ENCODE measurements at regions not wholly inside any gene's neighbourhood (a gene's known extent, or its start where the extent isn't known, plus 50 kb on each side); places are given as distances from the start of the nearest gene placed in this dataset.

- no peak for DNase-seq (ENCODE audit: low spot score)
- H3K27me3 ChIP-seq (replicated peaks; ENCODE audit: insufficient read depth, low read depth, low read length, poor library complexity) = no peaks in the 10 kb centered on the region
- H3K4me1 ChIP-seq (ENCODE audit: insufficient read depth, low read length, poor library complexity, severe bottlenecking) = peaks cover 11% of the 10 kb centered on the region
- H3K9me3 ChIP-seq (ENCODE audit: low read depth, low read length, poor library complexity, severe bottlenecking) = no peaks in the 10 kb centered on the region
- H3K36me3 ChIP-seq (ENCODE audit: insufficient read depth, low read length, poor library complexity, severe bottlenecking) = no peaks in the 10 kb centered on the region
- POLR2A ChIA-PET (ENCODE audit: low non-redundant PET) = no interaction called here
- TF ChIP-seq EZH2 (IDR thresholded peaks at IDR 0.05; ENCODE audit: borderline replicate concordance, low read depth, low read length, poor library complexity, severe bottlenecking) = no peak
- TF ChIP-seq CTCF (conservative IDR thresholded peaks at IDR 0.05; ENCODE audit: low read depth, low read length) = no peak
- no peak overlapping the region for H3K4me3 ChIP-seq (ENCODE audit: low read depth, low read length, poor library complexity, severe bottlenecking)
- no TSS peak for BruUV-seq (replicated peaks)
- intact Hi-C loops (cut with micrococcal nuclease; ENCODE audit: unreplicated experiment) = no loop called here
- CTCF ChIA-PET = no interaction called here
- H3K27ac ChIP-seq (ENCODE audit: low read depth, low read length, poor library complexity, severe bottlenecking) = no peak overlapping the region
Observed at GRCh38 chr2:168359082-168359481, 97.0 kb upstream of the CERS6 start.

GRCh38 chr2:168363347-168364092, 92.6 kb upstream of the CERS6 start:
- no TSS peak for BruUV-seq (replicated peaks)
- ChIA-PET CTCF (no interaction called here), POLR2A (ENCODE audit: low non-redundant PET) (no interaction called here)
- Histone ChIP-seq H3K9me3 (ENCODE audit: low read depth, low read length, poor library complexity, severe bottlenecking) (no peaks in the 10 kb centered on the region), H3K36me3 (ENCODE audit: insufficient read depth, low read length, poor library complexity, severe bottlenecking) (no peaks in the 10 kb centered on the region), H3K4me3 (ENCODE audit: low read depth, low read length, poor library complexity, severe bottlenecking) (no peak overlapping the region), H3K4me1 (ENCODE audit: insufficient read depth, low read length, poor library complexity, severe bottlenecking) (no peaks in the 10 kb centered on the region), H3K27me3 (replicated peaks; ENCODE audit: insufficient read depth, low read depth, low read length, poor library complexity) (no peaks in the 10 kb centered on the region), H3K27ac (ENCODE audit: low read depth, low read length, poor library complexity, severe bottlenecking) (no peak overlapping the region)
- no peak for DNase-seq (ENCODE audit: low spot score)
- intact Hi-C loops (cut with micrococcal nuclease; ENCODE audit: unreplicated experiment) = loop anchor here (1.0 kb wide), 1 partner anchor 11 kb away; no protein-coding TSS in a partner anchor
- TF ChIP-seq EZH2 (IDR thresholded peaks at IDR 0.05; ENCODE audit: borderline replicate concordance, low read depth, low read length, poor library complexity, severe bottlenecking) (no peak), CTCF (conservative IDR thresholded peaks at IDR 0.05; ENCODE audit: low read depth, low read length) (no peak)

- H3K9me3 ChIP-seq (ENCODE audit: low read depth, low read length, poor library complexity, severe bottlenecking) = no peaks in the 10 kb centered on the region
- no peak overlapping the region for H3K4me3 ChIP-seq (ENCODE audit: low read depth, low read length, poor library complexity, severe bottlenecking)
- intact Hi-C loops (cut with micrococcal nuclease; ENCODE audit: unreplicated experiment) = no loop called here
- no peaks in the 10 kb centered on the region for H3K27me3 ChIP-seq (replicated peaks; ENCODE audit: insufficient read depth, low read depth, low read length, poor library complexity)
- H3K36me3 ChIP-seq (ENCODE audit: insufficient read depth, low read length, poor library complexity, severe bottlenecking) = no peaks in the 10 kb centered on the region
- POLR2A ChIA-PET (ENCODE audit: low non-redundant PET) = no interaction called here
- CTCF ChIA-PET = no interaction called here
- DNase-seq (ENCODE audit: low spot score) = no peak
- no TSS peak for BruUV-seq (replicated peaks)
- no peak for TF ChIP-seq EZH2 (IDR thresholded peaks at IDR 0.05; ENCODE audit: borderline replicate concordance, low read depth, low read length, poor library complexity, severe bottlenecking)
- no peak for TF ChIP-seq CTCF (conservative IDR thresholded peaks at IDR 0.05; ENCODE audit: low read depth, low read length)
- no peaks in the 10 kb centered on the region for H3K4me1 ChIP-seq (ENCODE audit: insufficient read depth, low read length, poor library complexity, severe bottlenecking)
- H3K27ac ChIP-seq (ENCODE audit: low read depth, low read length, poor library complexity, severe bottlenecking) = no peak overlapping the region
Observed at GRCh38 chr2:168365094-168365621, 90.9 kb upstream of the CERS6 start.

All from A673 (cell line).